ENCODE measurements at regions not wholly inside any gene's neighbourhood (a gene's known extent, or its start where the extent isn't known, plus 50 kb on each side); places are given as distances from the start of the nearest gene placed in this dataset.

- no peak for DNase-seq
Measured at GRCh38 chr4:65976287-65976686, 306.0 kb upstream of the EPHA5 start.

- no peak for DNase-seq
Measured at GRCh38 chr4:65973186-65973585, 302.9 kb upstream of the EPHA5 start.

- DNase-seq: no peak
Measured at GRCh38 chr4:65971686-65972085, 301.4 kb upstream of the EPHA5 start.

- DNase-seq: no peak
Measured at GRCh38 chr4:65968831-65969558, 298.7 kb upstream of the EPHA5 start.

- no peak for DNase-seq
Measured at GRCh38 chr4:65960751-65961150, 290.5 kb upstream of the EPHA5 start.

- DNase-seq: no peak
Measured at GRCh38 chr4:65954416-65954815, 284.1 kb upstream of the EPHA5 start.

GRCh38 chr4:65951177-65951576, 280.9 kb upstream of the EPHA5 start:
- no peak for DNase-seq

- DNase-seq: no peak
Measured at GRCh38 chr4:65943076-65943475, 272.8 kb upstream of the EPHA5 start.

GRCh38 chr4:65924843-65925242, 254.6 kb upstream of the EPHA5 start:
- DNase-seq: no peak

GRCh38 chr4:65923616-65924015, 253.3 kb upstream of the EPHA5 start:
- no peak for DNase-seq

GRCh38 chr4:65921180-65921579, 250.9 kb upstream of the EPHA5 start:
- DNase-seq: no peak

- DNase-seq: no peak
Measured at GRCh38 chr4:65918872-65919271, 248.6 kb upstream of the EPHA5 start.

GRCh38 chr4:65918212-65918611, 247.9 kb upstream of the EPHA5 start:
- DNase-seq: no peak

- DNase-seq: no peak
Measured at GRCh38 chr4:65917486-65917885, 247.2 kb upstream of the EPHA5 start.

- no peak for DNase-seq
Measured at GRCh38 chr4:65911720-65912119, 241.4 kb upstream of the EPHA5 start.

GRCh38 chr4:65893957-65894755, 223.9 kb upstream of the EPHA5 start:
- no peak for DNase-seq

GRCh38 chr4:65893271-65893670, 223.0 kb upstream of the EPHA5 start:
- no peak for DNase-seq

- no peak for DNase-seq
Measured at GRCh38 chr4:65880594-65880993, 210.3 kb upstream of the EPHA5 start.

GRCh38 chr4:65868096-65868824, 198.0 kb upstream of the EPHA5 start:
- no peak for DNase-seq

GRCh38 chr4:65865489-65865888, 195.2 kb upstream of the EPHA5 start:
- no peak for DNase-seq

GRCh38 chr4:65861993-65862392, 191.7 kb upstream of the EPHA5 start:
- no peak for DNase-seq

- no peak for DNase-seq
Measured at GRCh38 chr4:65845199-65845773, 175.0 kb upstream of the EPHA5 start.

- DNase-seq: no peak
Measured at GRCh38 chr4:65839164-65839931, 169.1 kb upstream of the EPHA5 start.

All from stimulated activated CD4-positive, alpha-beta T cell treated with anti-CD3 and anti-CD28 coated beads, Interleukin-2, amount 100 ng/mL, for 48 hours (primary cell).